ENCODE measurements at regions not wholly inside any gene's neighbourhood (a gene's known extent, or its start where the extent isn't known, plus 50 kb on each side); places are given as distances from the start of the nearest gene placed in this dataset.
"Not testable (repeated sequence)": the region's sequence is repeated elsewhere in the genome, so short reads cannot be mapped to it uniquely, and the experiment has no call there.

DNA sequence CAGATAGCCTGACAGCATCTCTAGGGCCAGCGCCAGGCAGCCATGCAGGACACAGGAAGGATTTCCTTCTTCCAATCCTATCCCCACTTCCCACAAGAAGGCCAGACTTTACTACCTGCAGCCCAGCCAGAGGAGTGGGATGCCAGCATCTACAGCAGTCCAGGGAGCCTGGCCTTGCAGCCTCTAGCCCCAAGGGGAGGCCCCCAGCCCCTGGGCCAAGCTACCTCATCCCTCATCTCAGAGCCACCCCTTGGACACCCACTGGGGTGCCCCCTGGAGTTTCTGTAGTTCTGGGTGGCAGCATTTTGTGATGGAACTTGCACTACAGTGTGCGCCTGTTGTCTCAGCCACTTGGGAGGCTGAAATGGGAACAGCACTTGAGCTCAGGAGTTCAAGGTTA, 170.8 kb upstream of the PODXL start:
- no peak for DNase-seq (ENCODE audit: low read depth in 3 of 3)

DNA sequence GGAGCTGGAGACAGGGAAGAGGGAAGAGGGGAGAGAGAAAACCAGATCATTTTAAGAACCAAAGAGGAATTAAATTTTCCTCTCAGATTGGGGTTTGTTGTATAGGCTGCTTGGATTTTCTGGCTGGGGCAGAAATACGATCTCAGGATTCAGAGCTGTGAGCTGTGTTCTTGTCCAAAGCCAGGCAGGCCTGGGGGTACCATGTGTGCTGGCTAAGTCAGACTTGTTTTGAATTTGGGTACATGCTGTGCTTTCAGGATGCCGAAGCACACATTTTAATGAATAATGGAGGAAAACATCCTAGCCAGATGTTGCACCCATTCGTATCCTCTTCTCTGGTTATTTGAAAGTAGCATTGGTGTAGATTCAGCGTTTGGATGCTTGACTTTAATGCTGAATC, 170.3 kb upstream of the PODXL start:
- DNase-seq (ENCODE audit: low read depth in 3 of 3) = no peak

DNA sequence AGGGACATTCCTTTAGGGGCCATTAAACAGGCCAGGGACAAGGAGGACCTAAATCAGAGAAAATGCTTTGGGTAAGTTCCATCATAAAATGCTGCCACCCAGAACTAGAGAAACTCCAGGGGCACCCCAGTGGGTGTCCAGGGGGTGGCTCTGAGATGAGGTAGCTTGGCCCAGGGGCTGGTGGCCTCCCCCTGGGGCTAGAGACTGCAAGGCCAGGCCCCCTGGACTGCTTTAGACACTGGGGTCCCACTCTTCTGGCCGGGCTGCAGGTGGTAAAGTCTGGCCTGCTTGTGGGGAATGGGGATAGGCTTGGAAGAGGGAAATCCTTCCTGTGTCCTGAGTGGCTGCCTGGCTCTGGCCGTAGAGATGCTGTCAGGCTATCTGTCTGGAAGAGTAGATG, 169.6 kb upstream of the PODXL start:
- no peak for DNase-seq (ENCODE audit: low read depth in 3 of 3)

DNA sequence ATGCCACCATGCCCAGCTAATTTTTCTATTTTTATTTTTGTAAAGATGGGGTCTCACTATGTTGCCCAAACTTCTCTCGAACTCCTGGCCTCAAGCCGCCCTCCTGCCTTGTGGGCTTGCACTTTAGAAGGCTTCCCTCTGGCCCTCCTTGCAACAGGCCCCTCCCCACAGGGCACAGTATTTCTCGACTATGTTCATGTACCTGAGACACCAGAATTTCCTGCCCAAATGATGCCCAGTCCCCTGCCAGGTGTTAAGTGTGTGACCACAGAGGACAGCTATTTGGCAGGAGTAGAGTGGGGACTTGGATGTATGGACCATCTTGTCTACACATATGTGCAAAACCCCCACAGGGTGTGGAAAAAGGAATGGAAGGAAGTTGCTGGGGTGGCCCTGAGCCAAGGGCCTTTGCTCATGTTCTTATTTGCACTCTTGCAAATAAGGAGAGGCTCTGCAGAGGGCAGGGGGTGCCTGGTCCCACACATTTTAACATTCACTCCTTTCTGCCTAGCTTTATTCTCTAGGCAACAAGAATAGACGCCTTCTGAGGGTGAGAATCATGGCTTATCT, 168.4 kb upstream of the PODXL start:
- no peak for DNase-seq (ENCODE audit: low read depth in 3 of 3)

DNA sequence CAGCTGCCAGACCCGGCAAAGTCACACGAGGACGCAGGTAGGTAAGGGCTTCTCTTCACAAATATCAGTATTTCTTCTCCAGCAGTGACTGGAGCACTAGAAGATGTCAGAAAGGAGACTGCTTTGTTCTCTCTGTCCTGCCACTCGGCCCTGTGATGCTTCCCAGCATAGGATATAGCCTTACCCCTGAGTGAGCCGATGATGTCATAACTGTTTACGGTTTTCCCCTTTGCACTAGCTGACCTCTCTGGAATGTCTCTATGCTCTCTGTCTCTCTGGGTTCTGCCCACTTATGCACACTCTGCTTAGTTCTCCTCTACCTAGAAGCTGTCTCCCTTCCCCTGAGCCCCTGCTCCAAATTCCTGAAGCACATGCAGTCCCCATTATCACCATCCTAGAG, 167.5 kb upstream of the PODXL start:
- no peak for DNase-seq (ENCODE audit: low read depth in 3 of 3)

DNA sequence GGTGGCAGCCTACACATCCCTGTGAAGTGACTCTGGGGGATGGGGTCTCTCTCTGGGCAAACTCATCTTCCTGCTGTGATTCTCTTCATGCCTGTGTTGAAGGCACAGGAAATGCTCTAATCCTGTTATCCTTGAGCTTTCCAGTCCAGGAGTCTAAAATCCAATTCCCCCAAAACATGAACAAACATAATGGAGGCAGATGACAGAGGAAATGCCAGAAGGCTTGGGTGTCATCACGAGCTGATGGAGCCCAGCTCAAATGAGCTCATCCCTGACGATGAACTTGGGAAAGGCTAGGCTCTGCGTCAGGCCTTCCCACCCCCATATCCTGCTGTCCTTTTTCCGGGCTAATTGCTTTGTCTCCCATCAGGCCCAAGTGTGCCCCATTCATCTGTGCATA, 165.9 kb upstream of the PODXL start:
- no peak for DNase-seq (ENCODE audit: low read depth in 3 of 3)

DNA sequence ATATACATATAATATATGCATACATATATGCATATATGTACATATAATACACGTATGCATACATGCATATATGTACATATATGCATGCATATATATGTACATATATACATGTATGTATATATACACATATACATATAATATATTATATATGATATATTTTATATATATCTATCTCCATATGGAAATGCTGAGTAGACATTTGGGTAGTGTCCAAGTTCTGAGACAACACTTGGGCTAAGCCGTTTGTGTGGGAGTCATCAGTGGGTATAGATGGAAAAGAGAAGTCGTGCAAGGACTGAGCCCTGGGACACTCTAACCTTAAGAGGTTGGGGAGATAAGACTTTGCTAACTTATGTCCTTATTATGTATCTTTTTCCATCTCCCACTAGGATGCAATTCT, 165.2 kb upstream of the PODXL start:
- no peak for DNase-seq (ENCODE audit: low read depth in 3 of 3)

DNA sequence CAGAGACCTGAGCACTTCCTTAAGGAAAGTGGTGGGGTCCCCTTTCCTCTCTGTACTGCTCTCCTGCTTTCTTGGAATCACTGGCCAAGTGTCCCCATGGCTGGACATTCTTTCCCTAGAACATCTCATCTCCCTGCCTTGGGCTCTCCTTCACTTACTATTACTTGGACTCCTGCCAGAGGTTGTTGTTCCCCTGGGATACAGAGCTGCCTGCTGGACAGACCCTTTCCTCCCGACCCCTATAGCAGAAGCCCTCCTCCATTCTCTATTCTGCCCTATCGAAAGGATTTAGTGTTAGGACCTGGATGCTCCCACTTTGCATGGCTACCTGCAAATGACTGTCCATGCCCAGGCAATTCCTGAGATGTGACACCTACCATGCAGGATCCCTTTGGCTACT, 164.3 kb upstream of the PODXL start:
- DNase-seq (ENCODE audit: low read depth in 3 of 3) = no peak

DNA sequence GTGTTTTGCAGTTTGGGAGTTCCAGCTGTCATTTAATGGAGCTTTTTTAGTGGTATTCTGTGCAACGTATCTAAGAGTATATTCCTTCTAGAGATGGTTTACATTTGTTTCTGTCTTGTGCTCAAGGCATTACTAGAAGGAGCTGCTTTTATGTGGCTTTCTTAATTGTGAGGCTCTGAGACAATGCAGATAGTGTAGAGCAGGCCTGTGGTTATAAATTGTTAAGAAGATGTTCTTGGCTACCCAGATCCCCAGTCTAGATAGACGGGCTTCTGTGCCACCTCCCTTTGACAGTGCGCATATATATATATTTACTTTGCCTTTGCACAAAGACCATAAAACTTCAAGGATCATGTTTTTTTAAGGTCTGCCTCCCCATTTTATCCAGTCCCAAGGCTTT, 160.8 kb upstream of the PODXL start:
- DNase-seq (ENCODE audit: low read depth in 3 of 3) = no peak

DNA sequence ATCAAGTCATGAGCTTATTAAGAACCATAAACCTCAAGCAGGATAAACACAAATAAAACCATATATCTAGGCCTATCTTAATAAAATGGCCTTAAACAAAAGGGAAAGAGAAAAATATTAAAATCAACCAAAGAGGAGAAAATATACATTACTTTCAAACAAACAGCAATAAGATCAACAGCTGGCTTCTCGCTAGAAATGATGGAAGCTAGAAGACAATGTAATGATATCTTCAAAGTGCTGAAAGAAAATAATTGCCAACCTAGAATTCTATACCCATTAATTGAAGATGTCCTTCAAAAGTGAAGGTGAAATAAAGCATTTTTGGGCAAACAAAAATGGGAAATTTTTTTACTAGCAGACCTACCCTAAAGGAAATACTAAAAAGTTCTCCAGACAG, 142.9 kb upstream of the PODXL start:
- DNase-seq (ENCODE audit: low read depth in 3 of 3) = no peak

DNA sequence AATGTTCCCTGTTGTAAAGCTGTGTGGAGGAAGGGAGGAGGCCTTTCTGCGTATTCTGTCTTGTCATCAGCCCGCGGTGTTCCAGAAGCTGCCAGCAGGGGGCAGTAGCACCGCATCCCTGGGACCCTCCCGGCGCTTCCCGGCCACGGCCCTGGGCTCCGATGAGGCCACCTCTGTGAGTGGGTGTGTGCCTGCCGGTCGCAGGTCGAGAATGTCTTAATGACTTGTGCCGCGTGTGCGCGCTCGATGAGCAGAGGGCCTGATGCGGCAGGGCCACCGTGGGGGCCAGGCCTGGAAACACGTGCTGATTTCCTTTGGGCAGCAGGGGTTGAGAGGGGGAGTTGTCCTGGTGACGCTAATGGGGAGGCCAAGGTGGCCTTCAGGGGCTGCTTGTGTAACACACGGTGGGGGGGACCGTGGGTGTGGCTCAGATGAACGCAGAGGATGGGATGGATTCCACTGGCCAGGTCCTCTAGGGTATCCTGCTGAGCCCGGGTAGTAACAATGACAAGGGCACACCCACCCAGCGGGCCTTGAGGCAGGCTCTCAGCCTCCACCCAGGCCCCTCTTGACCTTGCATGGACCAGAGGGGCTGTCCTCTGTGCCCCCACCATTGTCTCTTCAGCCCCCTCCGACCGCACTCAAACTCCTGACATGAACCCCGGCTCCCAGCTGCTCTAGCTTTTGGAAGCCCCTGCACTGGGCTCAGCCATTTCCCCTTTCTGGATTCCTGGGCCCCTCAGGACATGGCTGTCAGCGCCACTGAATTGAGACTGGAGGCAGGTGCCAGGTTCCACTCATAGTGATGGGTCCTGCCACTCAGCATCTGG, 135.9 kb upstream of the PODXL start:
- DNase-seq (ENCODE audit: low read depth in 3 of 3) = peak; percentile 29 to 35 (median 34)

DNA sequence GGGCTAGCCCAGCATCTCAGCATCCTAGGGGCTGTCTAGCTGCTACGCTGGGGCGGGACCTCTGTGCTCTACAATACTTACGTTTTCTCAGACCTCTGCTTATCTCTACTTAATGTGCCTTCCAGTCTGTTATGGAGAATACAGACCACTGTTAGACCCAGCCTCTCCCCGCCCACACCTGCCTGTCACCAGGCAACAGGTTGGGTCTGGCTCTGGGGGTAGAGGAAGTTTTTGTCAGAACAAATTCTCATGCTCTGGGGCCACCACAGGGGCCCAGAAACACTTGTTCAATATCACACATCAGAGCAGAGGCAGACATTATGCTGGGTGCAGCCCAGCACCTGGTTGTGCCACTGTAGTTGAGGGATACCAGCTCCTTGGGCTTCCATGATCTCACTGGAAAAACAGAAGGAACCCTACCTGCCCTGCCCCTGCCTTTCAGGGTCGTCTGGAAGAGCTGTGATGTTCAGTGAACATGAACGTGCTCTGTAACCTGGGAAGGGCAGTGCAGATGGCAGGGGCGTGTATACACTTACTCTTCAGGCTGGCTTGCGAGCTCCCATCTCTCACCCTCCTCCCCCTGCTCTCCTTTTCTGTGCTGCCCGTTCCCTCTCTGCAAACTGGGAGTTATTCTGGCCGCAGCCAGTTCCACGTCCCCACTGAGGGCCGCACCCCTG, 135.2 kb upstream of the PODXL start:
- DNase-seq (ENCODE audit: low read depth in 3 of 3) = no peak

DNA sequence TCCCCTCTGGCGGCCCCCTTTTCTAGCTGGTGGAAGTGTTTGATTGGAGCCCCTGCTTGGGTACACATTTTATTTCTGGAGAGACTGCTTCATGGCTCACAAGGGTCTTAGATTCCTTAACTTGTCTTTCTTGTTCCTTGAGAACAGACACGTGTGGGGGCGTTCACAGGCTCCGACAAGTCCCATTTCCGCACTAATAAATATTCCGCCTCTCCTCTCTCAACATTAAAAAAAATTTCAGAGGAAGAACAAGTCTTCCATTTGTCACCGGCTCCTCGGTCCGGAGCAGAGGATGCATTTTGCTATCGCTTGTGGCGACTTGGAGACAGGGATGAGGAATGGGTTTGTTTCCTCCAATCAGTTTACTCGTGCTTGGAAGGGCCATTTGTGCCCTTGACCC, 134.0 kb upstream of the PODXL start:
- no peak for DNase-seq (ENCODE audit: low read depth in 3 of 3)

DNA sequence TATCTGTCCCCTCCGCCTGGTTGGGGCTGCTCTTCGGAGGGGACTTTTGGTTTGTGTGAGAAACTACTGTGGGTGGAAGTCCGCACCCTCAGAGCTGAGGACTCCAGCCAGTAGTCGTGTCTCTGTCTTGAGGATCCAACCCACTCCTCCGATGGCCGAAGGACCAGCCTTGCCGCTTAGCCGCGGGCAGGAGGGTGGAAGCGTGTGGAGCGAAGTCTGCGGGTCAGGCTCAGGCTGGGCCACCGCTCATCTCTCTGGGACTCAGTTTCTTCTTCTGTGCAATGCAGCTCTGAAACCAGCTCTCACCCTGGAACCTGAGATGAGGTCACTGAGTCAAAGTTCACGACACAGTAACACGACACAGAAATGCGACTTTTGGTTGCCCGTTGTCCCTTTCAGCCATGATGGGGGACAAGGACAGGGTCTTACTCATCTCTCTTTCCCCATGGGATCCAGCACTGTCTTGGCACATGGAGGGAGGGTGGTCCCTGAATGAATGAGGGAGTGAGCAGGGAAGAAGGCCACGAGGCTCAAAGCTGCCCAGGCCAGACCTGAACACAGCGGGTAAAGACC, 133.3 kb upstream of the PODXL start:
- DNase-seq (ENCODE audit: low read depth in 3 of 3) = no peak

DNA sequence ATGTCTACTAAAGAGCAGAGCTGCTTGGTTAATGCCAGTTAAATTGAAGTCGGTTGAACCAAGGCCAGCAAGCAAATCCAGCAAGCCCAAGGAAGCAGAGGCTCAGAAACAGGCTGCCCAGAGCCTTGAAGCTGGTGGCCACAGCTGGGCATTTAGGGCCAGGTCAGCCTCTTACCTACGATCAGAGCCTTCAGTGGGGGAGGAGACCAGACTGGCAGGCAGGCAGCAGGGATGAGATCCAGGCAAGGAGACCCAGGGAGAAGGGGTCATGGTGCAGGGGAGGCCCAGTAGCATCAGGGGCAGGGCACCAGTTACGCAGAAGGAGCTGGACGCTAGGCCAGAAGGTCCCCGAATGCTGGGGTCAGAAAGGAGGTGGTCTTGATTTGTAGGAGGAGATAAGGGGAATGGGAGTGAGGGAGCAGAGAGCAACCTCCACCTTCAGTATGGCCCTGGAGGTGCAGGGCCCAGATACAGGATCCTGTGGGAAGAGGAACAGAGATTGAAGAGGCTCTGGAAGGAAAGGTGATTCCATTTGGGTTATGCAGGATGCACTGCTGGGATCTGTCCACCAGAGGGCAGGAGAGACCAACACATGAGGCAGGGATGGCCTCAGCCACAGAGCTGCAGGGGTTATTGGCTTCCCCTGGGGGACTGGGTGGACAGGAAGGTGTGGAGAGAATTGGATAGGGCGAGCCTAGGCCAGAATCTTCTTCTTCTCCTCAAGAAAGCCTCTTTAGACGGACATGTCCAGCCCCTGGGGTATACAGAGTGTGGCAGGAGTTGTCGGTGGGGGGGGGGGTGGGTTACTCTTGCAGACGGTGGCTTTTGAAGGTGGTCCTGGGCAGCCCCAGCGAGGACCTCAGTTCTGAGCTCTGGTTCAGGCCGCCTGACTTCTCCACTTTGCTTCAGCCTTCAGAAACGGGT, 132.6 kb upstream of the PODXL start:
- DNase-seq (ENCODE audit: low read depth in 3 of 3) = peak; percentile 15 to 32 (median 28)

DNA sequence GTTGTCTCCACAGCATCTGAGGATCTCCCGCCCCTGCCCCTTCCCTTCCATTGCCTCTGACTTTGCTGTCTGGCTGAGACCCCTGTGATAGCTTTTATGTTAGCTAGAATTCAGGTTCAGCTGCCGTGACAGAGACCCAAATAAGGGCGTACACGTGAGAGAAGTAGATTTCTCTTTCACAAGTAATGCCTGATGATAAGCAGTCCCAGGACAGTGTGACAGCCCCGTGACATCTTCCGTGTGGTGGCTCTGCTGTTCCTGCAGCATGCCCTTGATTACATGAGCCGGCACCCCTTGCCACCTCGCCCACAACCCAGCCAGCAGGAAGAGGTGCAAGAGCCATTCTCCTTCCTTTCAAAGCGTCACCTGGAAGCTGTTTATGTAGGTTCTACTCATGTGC, 130.9 kb upstream of the PODXL start:
- no peak for DNase-seq (ENCODE audit: low read depth in 3 of 3)

DNA sequence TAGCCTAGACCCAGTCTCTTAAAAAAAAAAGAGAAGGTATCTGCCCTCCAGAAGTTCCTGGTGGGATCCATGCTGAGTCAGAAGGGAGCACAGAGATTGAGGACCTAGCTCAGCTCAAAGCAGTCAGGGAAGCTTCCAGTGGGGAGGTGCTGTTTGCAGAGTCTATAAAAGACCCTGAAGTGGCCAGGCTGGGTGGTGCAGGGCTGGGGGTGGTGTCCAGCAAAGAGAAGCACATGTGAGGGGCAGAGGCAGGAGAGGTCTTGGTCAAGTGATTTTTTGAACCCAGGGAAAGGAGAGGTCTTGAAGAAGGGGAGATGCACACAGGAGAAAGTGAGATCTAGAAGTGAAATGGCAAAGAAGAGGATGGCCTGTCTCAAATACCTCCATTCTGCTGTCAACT, 130.4 kb upstream of the PODXL start:
- DNase-seq (ENCODE audit: low read depth in 3 of 3) = no peak

DNA sequence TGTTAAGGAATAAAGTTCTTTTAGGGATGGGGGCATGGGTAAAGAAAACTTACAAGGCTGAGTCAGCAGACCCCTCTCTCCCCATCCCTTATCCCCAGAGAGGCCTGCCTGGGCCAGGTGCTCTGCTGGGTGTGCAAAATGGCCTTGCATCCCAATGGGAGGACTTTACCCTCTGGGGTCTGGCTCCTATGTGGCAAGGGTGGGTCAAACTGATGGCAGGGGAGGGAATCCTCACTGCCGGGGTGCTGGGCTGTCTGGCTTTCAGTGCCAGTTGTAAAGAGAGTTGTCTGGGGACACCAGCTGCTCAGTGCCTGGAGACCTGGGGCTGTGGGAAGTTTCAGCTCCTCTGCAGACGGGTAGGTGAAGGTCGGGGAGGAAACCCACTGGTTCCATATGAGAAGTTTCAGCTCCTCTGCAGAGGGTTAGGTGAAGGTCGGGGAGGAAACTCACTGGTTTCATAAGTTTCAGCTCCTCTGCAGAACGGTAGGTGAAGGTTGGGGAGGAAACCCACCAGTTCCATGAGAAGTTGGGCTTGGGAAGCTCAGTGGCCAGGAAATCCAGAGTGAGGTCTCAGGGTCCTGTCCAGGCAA, 127.2 kb upstream of the PODXL start:
- DNase-seq (ENCODE audit: low read depth in 3 of 3) = no peak

DNA sequence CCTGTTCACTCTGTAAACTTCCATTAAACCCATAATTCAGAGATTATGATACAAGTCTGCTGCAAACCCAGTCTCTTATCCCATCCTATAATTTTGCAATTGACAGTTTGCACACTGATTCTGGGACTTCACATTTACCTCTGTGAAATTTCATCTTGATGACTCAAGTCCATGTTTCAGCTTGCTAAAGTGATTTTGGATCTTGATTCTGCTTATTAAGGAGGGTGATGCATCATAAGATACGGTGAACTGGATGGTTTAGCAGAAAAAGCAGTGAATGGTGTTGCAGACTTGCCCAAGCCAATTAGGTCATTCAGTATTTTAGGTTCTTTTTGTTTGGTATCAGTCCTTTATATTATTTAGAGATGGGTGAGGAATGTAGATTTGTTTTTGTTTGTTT, 125.5 kb upstream of the PODXL start:
- no peak for DNase-seq (ENCODE audit: low read depth in 3 of 3)

DNA sequence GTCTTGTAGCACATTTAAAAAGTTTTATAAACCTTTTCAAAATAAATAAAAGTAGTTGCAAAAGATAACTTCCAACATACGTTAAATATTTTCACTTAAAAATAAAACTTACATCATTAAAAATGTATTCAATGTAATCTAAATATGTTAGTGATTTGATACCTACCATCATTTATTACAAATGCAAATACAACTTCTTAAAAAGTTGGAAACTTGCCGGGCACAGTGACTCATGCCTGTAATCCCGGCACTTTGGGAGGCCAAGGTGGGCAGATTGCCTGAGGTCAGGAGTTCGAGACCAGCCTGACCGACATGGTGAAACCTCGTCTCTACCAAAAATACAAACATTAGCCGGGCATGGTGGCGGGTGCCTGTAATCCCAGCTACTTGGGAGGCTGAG, 122.6 kb upstream of the PODXL start:
- not testable (repeated sequence) for DNase-seq (ENCODE audit: low read depth in 3 of 3)

DNA sequence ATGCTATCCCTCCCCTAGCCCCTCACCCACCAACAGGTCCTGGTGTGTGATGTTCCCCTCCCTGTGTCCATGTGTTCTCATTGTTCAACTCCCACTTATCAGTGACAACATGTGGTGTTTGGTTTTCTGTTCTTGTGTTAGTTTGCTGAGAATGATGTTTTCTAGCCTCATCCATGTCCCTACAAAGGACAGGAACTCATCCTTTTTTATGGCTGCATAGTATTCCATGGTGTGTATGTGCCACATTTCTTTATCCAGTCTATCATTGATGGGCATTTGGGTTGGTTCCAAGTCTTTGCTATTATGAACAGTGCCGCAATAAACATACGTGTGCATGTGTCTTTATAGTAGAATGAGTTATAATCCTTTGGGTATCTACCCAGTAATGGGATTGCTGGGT, 120.4 kb upstream of the PODXL start:
- not testable (repeated sequence) for DNase-seq (ENCODE audit: low read depth in 3 of 3)

Measured in stimulated activated CD4-positive, alpha-beta T cell treated with anti-CD3 and anti-CD28 coated beads, TNF-alpha, amount 100 ng/mL, for 48 hours (primary cell).